Neural cell (in vitro differentiated cells): ENCODE measurements at regions not wholly inside any gene's neighbourhood (a gene's known extent, or its start where the extent isn't known, plus 50 kb on each side); places are given as distances from the start of the nearest gene placed in this dataset.

Experiments
- H2AFZ ChIP-seq: fragments of 200-600, 300-800 bp; sonication (generic), shearing (Covaris generic); 2 replicates; pipeline ENCODE4 v1.6.0; 2014; ENCODE audit warnings: low read depth, mild to moderate bottlenecking, antibody characterized with exemption, low read length, moderate library complexity
- H3F3A ChIP-seq: fragments of 200-600 bp; shearing (Covaris generic); 2 replicates; pipeline ENCODE4 v1.6.1; 2016; ENCODE audit warnings: mild to moderate bottlenecking, moderate library complexity, mixed read lengths, antibody characterized with exemption, low read length; ENCODE audit not compliant: insufficient read depth, poor library complexity, severe bottlenecking
- H3K27ac ChIP-seq: fragments of 200-600, 300-800 bp; sonication (generic), shearing (Covaris generic); 2 replicates; pipeline ENCODE4 v1.5.1; 2014; ENCODE audit warnings: mild to moderate bottlenecking, low read length, moderate library complexity
- H3K27me3 ChIP-seq: fragments of 300-800, 200-600 bp; sonication (generic), shearing (Covaris generic); 2 replicates; pipeline ENCODE4 v1.6.0; 2014; ENCODE audit warnings: mild to moderate bottlenecking, low read depth, low read length, moderate library complexity; ENCODE audit not compliant: insufficient read depth
- H3K36me3 ChIP-seq: fragments of 300-800, 200-600 bp; sonication (generic), shearing (Covaris generic); 2 replicates; pipeline ENCODE4 v1.5.1; 2014; ENCODE audit warnings: mild to moderate bottlenecking, antibody characterized with exemption, low read length, moderate library complexity; ENCODE audit not compliant: insufficient read depth
- H3K4me2 ChIP-seq: fragments of 300-800, 200-600 bp; sonication (generic), shearing (Covaris generic); 2 replicates; pipeline ENCODE4 v1.6.0; 2014; ENCODE audit warnings: mild to moderate bottlenecking, low read length
- H3K4me3 ChIP-seq: fragments of 300-800, 200-600 bp; sonication (generic), shearing (Covaris generic); 2 replicates; pipeline ENCODE4 v1.5.1; 2014; ENCODE audit warnings: mild to moderate bottlenecking, low read length, moderate library complexity
- H3K79me2 ChIP-seq: fragments of 200-600 bp; shearing (Covaris generic); replicated peaks from 2 replicates; pipeline ENCODE4 v1.6.0; 2014; ENCODE audit warnings: mild to moderate bottlenecking, low read length, moderate library complexity; ENCODE audit not compliant: insufficient read depth
- H3K9ac ChIP-seq: fragments of 300-800, 200-600 bp; sonication (generic), shearing (Covaris generic); 2 replicates; pipeline ENCODE4 v1.6.1; 2016; ENCODE audit warnings: mild to moderate bottlenecking, low read length, mixed read lengths
- H3K9me2 ChIP-seq: fragments of 200-600 bp; shearing (Covaris generic); 2 replicates; pipeline ENCODE4 v1.6.1; 2016; ENCODE audit warnings: mild to moderate bottlenecking, low read length, mixed read lengths; ENCODE audit not compliant: insufficient read depth
- H3K9me3 ChIP-seq: fragments of 200-600, 300-800 bp; sonication (generic), shearing (Covaris generic); 2 replicates; pipeline ENCODE4 v1.6.1; 2016; ENCODE audit warnings: mild to moderate bottlenecking, mixed run types, low read length, moderate library complexity, mixed read lengths
- H4K20me1 ChIP-seq: fragments of 200-600 bp; shearing (Covaris generic); 2 replicates; pipeline ENCODE4 v1.6.1; 2016; ENCODE audit warnings: mild to moderate bottlenecking, mixed run types; ENCODE audit not compliant: insufficient read depth
- EP300 ChIP-seq: fragments of 450-650 bp; conservative IDR thresholded peaks from 2 replicates; pipeline ENCODE4 v1.6.1; 2014; ENCODE audit warnings: antibody characterized with exemption, mild to moderate bottlenecking, moderate library complexity; ENCODE audit not compliant: poor library complexity, severe bottlenecking
- EZH2 ChIP-seq: fragments of 200-600, 300-800 bp; shearing (Covaris generic), sonication (generic); IDR thresholded peaks from 2 replicates; pipeline ENCODE4 v1.6.1; 2014; ENCODE audit warnings: antibody characterized with exemption, low read length, borderline replicate concordance, mild to moderate bottlenecking; ENCODE audit not compliant: insufficient read depth, poor library complexity, severe bottlenecking
- MXI1 ChIP-seq: fragments of 450-650 bp; conservative IDR thresholded peaks from 2 replicates; pipeline ENCODE4 v1.6.1; 2014; ENCODE audit warnings: antibody characterized with exemption, mild to moderate bottlenecking; ENCODE audit not compliant: poor library complexity, severe bottlenecking
- POLR2AphosphoS5 ChIP-seq: IDR thresholded peaks from 2 replicates; pipeline ENCODE4 v1.6.1; 2012
- RAD21 ChIP-seq: fragments of 450-650 bp; conservative IDR thresholded peaks from 2 replicates; pipeline ENCODE4 v1.6.1; 2014; ENCODE audit warnings: antibody characterized with exemption, mild to moderate bottlenecking, moderate library complexity
- SMC3 ChIP-seq: fragments of 450-650 bp; conservative IDR thresholded peaks from 2 replicates; pipeline ENCODE4 v1.6.1; 2014; ENCODE audit warnings: antibody characterized with exemption, mild to moderate bottlenecking, moderate library complexity; ENCODE audit not compliant: poor library complexity
- TAF1 ChIP-seq: IDR thresholded peaks from 2 replicates; pipeline ENCODE4 v1.6.1; 2012; ENCODE audit warnings: low read depth
- TF ChIP-seq, protein P1 (sequence below): IDR thresholded peaks from 2 replicates; pipeline ENCODE4 v1.6.1; 2012; ENCODE audit warnings: borderline replicate concordance
- TF ChIP-seq, protein P2 (sequence below): fragments of 450-650 bp; IDR thresholded peaks from 2 replicates; pipeline ENCODE4 v1.5.1; 2014; ENCODE audit warnings: antibody characterized with exemption, mild to moderate bottlenecking, moderate library complexity; ENCODE audit not compliant: poor library complexity, severe bottlenecking

DNA sequence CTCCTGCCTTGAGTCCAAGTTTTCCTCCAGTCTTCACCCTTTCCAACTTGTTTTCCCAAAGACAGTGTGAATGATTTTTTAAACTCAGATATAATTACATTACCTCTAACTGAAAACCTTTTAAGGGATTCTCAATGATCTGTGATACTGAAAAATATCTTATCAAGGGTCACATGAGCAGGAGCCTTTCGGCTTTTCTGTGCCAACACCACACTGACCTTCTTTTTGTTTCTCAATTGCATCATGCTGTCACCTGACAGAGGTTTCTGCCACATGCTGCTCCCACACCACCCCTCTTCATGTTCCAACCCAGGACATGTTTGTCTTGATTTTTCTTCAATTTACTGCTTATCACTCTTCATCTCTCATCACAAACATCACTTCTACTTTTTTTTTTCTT is 820.0 kb downstream of the PRELID2 start:
- TF ChIP-seq MXI1 (no peak), SMC3 (no peak), POLR2AphosphoS5 (no peak), EP300 (no peak), RAD21 (no peak), EZH2 (no peak), TAF1 (no peak)
- TF ChIP-seq, protein P1, sequence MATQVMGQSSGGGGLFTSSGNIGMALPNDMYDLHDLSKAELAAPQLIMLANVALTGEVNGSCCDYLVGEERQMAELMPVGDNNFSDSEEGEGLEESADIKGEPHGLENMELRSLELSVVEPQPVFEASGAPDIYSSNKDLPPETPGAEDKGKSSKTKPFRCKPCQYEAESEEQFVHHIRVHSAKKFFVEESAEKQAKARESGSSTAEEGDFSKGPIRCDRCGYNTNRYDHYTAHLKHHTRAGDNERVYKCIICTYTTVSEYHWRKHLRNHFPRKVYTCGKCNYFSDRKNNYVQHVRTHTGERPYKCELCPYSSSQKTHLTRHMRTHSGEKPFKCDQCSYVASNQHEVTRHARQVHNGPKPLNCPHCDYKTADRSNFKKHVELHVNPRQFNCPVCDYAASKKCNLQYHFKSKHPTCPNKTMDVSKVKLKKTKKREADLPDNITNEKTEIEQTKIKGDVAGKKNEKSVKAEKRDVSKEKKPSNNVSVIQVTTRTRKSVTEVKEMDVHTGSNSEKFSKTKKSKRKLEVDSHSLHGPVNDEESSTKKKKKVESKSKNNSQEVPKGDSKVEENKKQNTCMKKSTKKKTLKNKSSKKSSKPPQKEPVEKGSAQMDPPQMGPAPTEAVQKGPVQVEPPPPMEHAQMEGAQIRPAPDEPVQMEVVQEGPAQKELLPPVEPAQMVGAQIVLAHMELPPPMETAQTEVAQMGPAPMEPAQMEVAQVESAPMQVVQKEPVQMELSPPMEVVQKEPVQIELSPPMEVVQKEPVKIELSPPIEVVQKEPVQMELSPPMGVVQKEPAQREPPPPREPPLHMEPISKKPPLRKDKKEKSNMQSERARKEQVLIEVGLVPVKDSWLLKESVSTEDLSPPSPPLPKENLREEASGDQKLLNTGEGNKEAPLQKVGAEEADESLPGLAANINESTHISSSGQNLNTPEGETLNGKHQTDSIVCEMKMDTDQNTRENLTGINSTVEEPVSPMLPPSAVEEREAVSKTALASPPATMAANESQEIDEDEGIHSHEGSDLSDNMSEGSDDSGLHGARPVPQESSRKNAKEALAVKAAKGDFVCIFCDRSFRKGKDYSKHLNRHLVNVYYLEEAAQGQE: no peak
- TF ChIP-seq, protein P2, sequence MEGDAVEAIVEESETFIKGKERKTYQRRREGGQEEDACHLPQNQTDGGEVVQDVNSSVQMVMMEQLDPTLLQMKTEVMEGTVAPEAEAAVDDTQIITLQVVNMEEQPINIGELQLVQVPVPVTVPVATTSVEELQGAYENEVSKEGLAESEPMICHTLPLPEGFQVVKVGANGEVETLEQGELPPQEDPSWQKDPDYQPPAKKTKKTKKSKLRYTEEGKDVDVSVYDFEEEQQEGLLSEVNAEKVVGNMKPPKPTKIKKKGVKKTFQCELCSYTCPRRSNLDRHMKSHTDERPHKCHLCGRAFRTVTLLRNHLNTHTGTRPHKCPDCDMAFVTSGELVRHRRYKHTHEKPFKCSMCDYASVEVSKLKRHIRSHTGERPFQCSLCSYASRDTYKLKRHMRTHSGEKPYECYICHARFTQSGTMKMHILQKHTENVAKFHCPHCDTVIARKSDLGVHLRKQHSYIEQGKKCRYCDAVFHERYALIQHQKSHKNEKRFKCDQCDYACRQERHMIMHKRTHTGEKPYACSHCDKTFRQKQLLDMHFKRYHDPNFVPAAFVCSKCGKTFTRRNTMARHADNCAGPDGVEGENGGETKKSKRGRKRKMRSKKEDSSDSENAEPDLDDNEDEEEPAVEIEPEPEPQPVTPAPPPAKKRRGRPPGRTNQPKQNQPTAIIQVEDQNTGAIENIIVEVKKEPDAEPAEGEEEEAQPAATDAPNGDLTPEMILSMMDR: no peak
- no peaks in the 10 kb centered on the region for H3K9me3 ChIP-seq
- H3F3A ChIP-seq: no peaks in the 10 kb centered on the region
- no peaks in the 10 kb centered on the region for H3K79me2 ChIP-seq
- H3K4me3 ChIP-seq: no peak overlapping the region
- no peaks in the 10 kb centered on the region for H3K9me2 ChIP-seq
- no peak overlapping the region for H3K9ac ChIP-seq
- H3K27me3 ChIP-seq: no peaks in the 10 kb centered on the region
- no peak overlapping the region for H2AFZ ChIP-seq
- no peak overlapping the region for H3K4me2 ChIP-seq
- H3K36me3 ChIP-seq: no peaks in the 10 kb centered on the region
- H4K20me1 ChIP-seq: no peaks in the 10 kb centered on the region
- no peak overlapping the region for H3K27ac ChIP-seq

- H3K27me3 ChIP-seq: no peaks in the 10 kb centered on the region
- no peaks in the 10 kb centered on the region for H4K20me1 ChIP-seq
- TF ChIP-seq SMC3 (no peak), EP300 (no peak), TAF1 (no peak), EZH2 (no peak), POLR2AphosphoS5 (no peak), MXI1 (no peak), RAD21 (no peak)
- TF ChIP-seq, protein P1: no peak
- TF ChIP-seq, protein P2: no peak
These were observed 821.0 kb downstream of the PRELID2 start for GRCh38 chr5:145014109-145014508.

More at GRCh38 chr5:145014109-145014508, 821.0 kb downstream of the PRELID2 start:
- H3K9ac ChIP-seq: no peak overlapping the region
- no peaks in the 10 kb centered on the region for H3F3A ChIP-seq
- no peak overlapping the region for H3K4me2 ChIP-seq
- H2AFZ ChIP-seq: no peak overlapping the region
- H3K36me3 ChIP-seq: no peaks in the 10 kb centered on the region
- H3K79me2 ChIP-seq: no peaks in the 10 kb centered on the region
- H3K9me2 ChIP-seq: no peaks in the 10 kb centered on the region
- no peak overlapping the region for H3K27ac ChIP-seq
- no peaks in the 10 kb centered on the region for H3K9me3 ChIP-seq
- H3K4me3 ChIP-seq: no peak overlapping the region
